ENCODE measurements at regions not wholly inside any gene's neighbourhood (a gene's known extent, or its start where the extent isn't known, plus 50 kb on each side); places are given as distances from the start of the nearest gene placed in this dataset.

- TF ChIP-seq ATF2 (IDR thresholded peaks at IDR 0.05; ENCODE audit: low read length): no peak
Observed at GRCh38 chrX:53795576-53795975, 109.1 kb upstream of the HUWE1 start (continued).

Measured in H1 (cell line).